Dedifferentiated amniotic fluid mesenchymal stem cell (primary cell): ENCODE measurements at regions not wholly inside any gene's neighbourhood (a gene's known extent, or its start where the extent isn't known, plus 50 kb on each side); places are given as distances from the start of the nearest gene placed in this dataset.
"Not testable (repeated sequence)": the region's sequence is repeated elsewhere in the genome, so short reads cannot be mapped to it uniquely, and the experiment has no call there.

Experiments
- DNase-seq: peaks from one replicate; pipeline ENCODE4 v3.0.0-alpha.2; 2016; ENCODE audit errors: extremely low spot score

- DNase-seq, result no peak
These were observed 357.5 kb upstream of the FAM47C start for GRCh38 chrX:36650622-36651021.

- no peak for DNase-seq
These were observed 324.7 kb upstream of the FAM47C start for GRCh38 chrX:36683507-36683906.

GRCh38 chrX:36684053-36684452, 324.1 kb upstream of the FAM47C start:
- DNase-seq, result no peak

GRCh38 chrX:36721990-36722389, 286.2 kb upstream of the FAM47C start:
- DNase-seq, result no peak

GRCh38 chrX:36753602-36754001, 254.6 kb upstream of the FAM47C start:
- DNase-seq, result no peak

- DNase-seq, result no peak
These were observed 220.4 kb upstream of the FAM47C start for GRCh38 chrX:36787752-36788151.

GRCh38 chrX:36803151-36803550, 205.0 kb upstream of the FAM47C start:
- no peak for DNase-seq

- no peak for DNase-seq
These were observed 204.1 kb upstream of the FAM47C start for GRCh38 chrX:36804066-36804465.

- no peak for DNase-seq
These were observed 163.3 kb upstream of the FAM47C start for GRCh38 chrX:36844857-36845256.

GRCh38 chrX:36847496-36847895, 160.7 kb upstream of the FAM47C start:
- DNase-seq, result no peak

- DNase-seq, result no peak
These were observed 158.8 kb upstream of the FAM47C start for GRCh38 chrX:36849407-36849806.

GRCh38 chrX:36856849-36857248, 151.3 kb upstream of the FAM47C start:
- DNase-seq, result no peak

GRCh38 chrX:36859231-36859630, 148.9 kb upstream of the FAM47C start:
- no peak for DNase-seq

- no peak for DNase-seq
These were observed 146.6 kb upstream of the FAM47C start for GRCh38 chrX:36861601-36862000.

- DNase-seq, result no peak
These were observed 141.0 kb upstream of the FAM47C start for GRCh38 chrX:36867143-36867542.

GRCh38 chrX:36868592-36868991, 139.6 kb upstream of the FAM47C start:
- DNase-seq, result no peak

GRCh38 chrX:36869457-36869856, 138.7 kb upstream of the FAM47C start:
- DNase-seq, result no peak

- no peak for DNase-seq
These were observed 110.5 kb upstream of the FAM47C start for GRCh38 chrX:36897690-36898089.

- no peak for DNase-seq
These were observed 109.9 kb upstream of the FAM47C start for GRCh38 chrX:36898301-36898700.

GRCh38 chrX:36904561-36904960, 103.6 kb upstream of the FAM47C start:
- DNase-seq, result not testable (repeated sequence)

- peak; percentile 23 for DNase-seq
These were observed 99.1 kb upstream of the FAM47C start for GRCh38 chrX:36908801-36909675.

GRCh38 chrX:36909676-36910030, 98.5 kb upstream of the FAM47C start:
- no peak for DNase-seq

- no peak for DNase-seq
These were observed 94.6 kb upstream of the FAM47C start for GRCh38 chrX:36913551-36913950.

- no peak for DNase-seq
These were observed 91.2 kb upstream of the FAM47C start for GRCh38 chrX:36916941-36917340.
